GM04504 (cell line): ENCODE measurements at regions not wholly inside any gene's neighbourhood (a gene's known extent, or its start where the extent isn't known, plus 50 kb on each side); places are given as distances from the start of the nearest gene placed in this dataset.
"Not testable (repeated sequence)": the region's sequence is repeated elsewhere in the genome, so short reads cannot be mapped to it uniquely, and the experiment has no call there.

ENCODE experiments used
- DNase-seq: peaks from one replicate; pipeline ENCODE4 v3.0.0-alpha.2; 2012; ENCODE audit warnings: low read depth

DNA sequence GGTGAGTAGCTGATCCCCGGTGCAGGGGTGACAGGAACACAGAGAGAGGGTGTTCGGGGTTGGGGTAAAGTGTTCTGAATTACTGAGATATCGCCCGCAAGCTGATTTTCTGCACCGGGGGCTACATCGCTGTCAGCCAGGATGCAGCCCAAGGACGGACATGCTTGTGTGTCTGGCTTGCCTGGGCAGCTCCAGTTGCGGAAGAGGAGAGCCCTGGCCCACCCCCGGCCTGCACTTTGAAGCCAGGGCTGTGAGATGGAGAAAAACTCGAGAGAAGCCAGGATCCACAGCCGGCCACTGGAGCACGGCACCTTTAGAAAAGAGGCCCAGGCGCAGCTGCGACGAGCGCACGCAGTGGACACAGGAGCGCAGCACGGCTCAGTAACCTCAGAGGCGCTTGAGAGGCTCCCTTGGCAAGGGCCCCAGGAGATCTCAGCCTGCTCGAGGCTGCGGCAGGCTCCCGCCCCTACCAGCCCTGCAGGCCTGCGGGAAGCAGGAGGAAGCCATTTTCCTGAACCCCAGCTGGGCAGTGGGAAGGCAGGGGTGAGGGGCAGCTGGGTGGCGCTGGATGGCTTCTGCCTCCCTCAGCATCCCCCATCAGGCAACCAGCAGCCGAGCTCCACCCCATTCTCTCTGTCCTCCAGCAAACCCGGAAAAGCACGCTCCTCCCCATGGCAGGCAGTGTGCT, 59.2 kb downstream of the C9orf50 start:
- no peak for DNase-seq

DNA sequence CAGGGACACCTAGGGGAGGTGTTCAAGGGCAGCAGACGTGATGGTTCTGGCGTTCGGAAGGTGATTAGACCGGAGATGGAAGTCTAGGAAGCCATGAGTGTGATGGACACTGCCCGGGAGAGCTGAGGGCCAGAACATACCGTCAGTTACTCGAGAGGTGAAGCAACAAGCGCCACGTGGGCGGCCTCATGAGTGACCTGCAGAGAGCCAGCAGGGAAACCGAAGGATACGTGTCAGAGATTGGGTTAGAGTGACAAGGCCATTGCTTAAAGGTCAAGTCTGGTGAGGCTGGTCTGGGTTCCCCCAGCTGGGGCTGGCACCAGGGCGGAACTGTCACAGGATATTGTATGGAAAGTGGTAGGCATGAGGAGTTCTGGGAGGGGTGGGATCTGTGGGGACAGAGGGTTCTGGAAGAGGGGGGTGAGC, 60.0 kb downstream of the C9orf50 start:
- DNase-seq, result no peak

DNA sequence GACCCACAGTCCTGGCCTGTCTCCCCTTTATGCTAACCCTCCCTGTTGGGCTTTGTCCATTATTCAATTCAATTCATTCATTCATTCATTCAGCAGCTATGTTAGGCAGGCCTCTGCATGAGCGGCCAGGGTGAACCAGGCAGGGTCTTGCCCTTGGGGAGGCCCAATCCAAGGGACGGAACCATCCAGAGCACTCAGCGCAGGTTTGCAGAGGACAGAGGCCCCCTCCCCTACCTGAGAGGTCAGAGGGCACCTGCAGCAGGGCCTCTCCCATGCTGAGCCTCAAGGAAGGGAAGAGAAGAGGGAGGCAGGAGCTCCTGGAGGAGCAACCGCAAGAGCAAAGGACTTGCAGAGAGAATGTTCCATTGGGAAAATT, 61.4 kb downstream of the C9orf50 start:
- no peak for DNase-seq

DNA sequence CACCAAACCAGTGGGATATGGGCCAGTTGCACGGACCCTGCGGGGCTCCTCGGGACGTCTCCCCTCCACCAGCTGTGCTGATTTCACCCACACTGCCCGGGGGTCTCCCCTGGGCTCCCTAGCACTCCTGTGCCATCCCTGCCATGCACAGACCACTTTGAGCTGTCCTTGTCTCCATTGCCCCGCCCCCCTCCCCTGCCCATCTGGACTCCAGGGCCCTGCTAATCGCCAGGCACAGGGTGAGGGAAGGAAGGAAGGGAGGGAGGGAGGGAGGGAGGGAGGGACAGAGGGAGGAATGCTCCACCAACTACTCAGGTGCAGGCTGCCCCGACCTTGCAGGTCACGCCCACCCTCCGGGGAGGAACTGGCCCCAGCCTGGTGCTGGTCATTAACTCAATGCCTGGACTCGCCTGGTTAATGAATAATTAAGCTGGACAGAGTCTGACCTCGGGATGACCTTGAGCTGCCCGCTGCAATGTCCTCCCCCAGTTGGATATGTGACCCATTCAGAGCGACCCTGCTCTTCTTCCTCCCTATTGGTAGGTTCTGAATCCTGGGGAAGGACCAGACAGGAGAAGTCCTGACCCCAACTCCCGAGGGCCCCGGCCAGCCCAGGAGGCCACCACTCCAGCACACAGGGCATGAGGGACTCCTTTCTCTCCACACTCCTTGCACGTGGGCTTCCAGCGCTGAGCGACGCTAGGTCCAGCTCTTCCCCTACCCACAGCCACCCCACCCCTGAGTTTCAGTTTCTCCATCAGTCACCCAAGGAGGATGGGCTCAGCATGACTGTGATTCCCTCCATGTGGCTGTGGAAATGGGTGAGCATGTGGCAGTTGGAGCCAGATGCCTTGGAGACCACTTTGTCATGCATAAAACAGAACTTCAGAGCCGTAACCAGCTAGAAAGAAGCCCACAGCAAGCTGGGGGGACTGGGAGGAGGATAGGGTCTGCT, 62.1 kb downstream of the C9orf50 start:
- no peak for DNase-seq

DNA sequence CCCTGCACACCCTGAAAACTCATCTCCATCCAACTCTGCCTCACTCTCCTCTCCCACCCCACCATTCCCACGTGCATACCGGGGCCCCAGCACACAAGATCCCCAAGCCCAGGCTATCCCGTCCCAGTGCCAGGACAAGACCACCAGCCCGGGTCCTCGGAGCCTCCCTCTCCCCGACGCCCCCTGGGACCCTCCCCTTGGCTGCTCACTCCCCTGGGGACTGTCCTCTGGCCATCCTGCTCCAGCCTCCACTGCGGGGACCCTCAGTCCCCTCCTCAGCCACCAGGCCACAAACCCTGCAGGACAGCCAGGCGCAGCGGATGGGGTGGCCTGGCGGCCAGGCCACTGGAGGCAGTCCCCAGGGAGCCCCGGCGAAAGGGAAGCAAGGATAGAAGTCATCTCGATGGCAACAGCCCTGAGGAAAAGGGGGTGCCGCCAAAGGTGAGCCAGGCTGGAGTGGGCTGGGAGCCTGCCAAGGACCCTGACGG, 62.8 kb downstream of the C9orf50 start:
- no peak for DNase-seq

DNA sequence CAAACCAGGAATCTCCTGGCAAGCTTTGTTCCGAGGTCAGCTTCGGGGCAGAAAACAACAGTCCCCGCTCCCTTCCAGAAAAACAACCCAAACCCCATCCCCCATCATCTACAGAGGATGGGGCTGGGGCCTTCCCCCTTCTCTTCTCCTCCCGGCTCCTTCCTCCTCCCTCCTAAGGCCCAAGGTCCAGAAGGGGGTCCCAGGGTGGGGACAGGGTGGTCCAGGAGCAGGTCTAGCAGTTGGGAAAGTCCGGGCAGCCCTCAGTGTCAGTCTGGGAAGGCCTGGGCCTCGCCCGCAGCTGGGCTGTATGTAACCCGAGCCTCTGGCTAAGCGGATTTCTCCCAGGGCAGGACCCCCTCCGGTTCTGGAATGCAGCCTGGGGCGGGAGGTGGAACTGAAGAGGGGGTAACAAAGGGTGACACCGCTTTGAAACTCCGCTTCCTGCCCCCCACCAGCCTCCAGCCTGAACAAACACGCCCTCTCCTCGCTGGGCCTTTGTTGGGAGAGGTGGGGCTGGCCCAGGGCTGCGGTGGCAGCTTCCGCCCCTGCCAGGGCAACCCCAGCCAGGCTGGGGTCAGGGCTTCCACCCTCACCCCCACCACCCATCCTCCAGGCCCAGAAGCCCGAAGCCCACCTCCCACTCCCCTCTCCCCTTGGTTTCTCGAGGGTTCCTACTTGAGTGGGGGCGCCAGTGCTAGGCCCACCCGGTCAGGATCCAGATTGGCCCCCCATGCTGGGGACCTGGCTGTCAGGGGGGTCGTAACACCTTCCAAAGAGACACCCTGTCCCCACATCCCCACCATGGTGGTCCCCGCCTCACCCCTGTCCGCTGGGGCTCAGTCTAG, 63.5 kb downstream of the C9orf50 start:
- DNase-seq, result no peak

DNA sequence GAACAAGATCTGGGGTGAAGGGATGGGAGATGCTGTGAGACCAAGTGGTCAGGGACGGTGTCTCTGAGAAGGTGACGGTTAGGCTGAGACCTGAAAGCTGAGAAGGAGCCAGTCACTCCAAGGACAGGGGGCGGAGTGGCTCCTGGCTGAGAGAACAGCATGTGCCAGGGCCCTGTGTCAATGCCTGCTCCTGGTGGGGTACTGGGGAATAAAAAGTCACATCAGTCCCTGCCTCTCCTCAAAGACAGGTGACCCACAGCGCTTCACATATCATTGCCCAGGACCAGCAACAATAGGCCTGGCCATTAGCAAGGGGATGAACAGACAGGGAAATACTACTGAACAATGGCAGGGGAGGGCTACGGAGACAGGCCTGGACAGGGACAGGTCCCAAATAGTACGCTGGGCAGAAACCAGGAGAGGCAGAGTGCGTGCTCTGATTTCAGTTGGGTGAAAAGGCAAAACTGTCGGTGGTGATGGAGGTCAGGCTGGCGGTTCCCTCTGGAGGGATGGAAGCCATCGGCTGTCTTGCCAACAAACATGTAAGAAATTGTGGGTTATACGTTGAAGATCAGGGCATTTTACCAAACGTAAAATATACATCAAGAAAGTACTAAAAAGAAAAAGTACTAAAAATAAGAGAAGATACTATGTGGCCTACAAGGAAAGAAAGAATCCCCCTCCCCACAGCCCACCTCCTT, 64.3 kb downstream of the C9orf50 start:
- DNase-seq, result no peak

DNA sequence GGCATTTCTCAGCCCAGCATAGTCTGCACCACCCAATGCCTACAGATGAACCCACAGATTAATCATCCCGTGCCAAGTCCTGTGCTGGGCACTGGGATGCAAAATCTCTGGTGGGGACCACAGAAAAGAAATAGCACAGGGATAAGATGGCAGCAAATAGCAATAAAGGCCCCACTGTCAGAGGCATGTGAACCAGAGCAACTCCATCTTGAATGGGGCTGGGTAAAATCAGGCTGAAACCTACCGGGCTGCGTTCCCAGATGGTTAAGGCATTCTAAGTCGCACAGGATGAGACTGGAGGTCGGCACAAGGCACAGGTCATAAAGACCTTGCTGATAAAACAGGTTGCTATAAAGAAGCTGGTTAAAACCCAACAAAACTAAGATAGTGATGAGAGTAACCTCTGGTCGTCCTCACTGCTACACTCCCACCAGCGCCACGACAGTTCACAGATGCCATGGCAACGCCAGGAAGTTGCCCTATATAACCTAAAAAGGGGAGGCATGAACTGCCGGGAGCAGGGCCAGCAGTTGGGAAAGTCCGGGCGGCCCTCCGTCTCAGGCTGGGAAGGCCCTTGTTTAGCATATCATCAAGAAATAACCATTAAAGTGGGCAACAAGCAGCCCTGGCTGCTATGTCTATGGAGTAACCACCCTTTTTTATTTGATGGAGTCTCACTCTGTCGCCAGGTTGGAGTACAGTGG, 65.2 kb downstream of the C9orf50 start:
- DNase-seq, result no peak

DNA sequence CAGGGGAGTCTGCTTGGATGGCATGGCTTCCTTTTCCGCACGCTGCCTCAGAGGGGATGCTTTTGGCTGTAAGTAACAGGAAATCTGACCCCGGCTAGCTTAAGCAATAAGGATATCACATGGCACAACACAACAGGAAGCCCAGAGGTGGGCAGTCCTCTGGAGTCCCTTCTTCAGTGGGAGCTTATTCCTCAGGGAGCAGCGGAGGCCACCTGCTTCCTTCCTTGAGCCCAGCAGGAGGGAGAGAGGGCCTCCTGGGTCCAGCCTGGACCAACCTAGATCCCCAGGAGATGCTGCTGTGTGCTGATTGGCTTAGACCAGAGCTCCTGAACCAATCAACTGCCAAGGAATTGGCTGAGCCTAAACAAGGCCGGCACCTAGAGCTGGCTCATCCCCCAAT, 66.3 kb downstream of the C9orf50 start:
- no peak for DNase-seq

DNA sequence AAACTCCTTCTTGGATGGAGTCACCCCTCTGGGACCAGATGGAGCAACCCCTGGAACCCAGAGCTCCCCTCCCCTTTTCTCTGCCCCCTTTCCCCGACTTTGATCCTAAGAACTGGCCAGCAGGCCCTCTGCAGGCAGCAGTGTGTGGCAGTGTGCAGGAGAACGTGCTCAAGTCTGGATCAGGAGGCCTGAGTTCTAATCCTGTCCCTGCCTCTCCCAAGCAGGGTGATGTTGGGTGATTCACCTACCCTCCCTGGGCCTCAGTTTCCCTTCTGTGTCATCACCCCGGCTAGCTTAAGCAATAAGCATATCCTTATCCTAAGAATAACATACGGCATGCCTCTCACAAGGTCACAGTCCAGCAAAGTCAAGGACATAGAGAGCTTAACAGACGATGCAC, 67.6 kb downstream of the C9orf50 start:
- no peak for DNase-seq

DNA sequence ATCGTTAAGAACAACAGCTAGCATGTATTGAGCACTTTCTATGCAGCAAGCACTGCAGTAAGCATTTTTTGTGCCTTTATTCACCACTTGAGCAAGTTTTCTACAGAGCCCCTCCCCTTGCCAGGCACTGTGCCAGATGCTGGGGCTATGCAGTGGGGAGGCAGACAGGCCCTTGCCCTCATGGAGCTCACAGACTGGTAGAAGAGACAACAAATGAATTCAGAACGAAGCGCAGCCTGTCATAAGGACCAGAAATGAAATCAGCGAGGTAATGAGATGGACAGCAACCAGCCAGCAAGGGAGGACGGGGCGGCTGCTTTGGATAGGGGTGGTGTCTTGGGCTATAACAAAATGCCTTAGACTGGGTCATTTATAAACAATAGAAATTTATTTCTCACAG, 68.8 kb downstream of the C9orf50 start:
- no peak for DNase-seq

DNA sequence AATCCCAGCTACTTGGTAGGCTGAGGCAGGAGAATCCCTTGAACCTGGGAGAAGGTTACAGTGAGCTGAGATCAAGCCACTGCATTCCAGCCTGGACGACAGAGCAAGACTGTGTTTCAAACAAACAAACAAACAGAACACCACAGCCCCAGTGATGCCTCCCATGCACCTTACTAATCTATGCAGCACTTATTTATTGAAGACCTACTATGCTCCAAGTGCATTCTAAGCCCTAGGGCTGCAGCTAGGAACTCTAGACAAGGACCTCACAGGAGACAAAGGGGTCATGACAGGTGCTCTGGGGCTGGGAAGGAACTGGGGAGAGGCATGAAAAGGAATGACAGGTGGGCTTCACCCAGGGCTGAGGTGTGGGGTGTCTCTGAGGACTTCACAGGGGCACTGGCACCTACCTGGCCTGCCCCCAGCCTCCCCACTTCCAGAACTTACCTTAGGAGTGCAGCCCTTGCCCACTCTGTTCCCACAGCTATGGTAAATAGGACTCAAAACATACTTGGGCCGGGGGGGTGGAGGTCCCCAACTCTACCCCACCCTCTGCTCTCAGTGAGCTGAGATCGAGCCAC, 69.4 kb downstream of the C9orf50 start:
- DNase-seq, result no peak

DNA sequence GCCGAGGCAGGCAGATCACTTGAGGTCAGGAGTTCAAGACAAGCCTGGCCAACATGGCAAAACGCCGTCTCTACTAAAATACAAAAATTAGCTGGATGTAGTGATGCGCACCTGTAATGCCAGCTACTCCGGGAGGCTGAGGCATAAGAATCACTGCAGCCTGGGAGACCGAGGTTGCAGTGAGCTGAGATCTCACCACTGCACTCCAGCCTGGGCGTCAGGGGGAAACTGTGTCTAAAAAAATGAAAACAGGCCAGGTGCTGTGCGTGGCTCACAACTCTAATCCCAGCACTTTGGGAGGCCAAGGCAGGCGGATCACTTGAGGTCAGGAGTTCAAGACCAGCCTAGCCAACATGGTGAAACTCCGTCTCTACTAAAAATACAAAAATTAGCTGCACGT, 69.9 kb downstream of the C9orf50 start:
- not testable (repeated sequence) for DNase-seq

DNA sequence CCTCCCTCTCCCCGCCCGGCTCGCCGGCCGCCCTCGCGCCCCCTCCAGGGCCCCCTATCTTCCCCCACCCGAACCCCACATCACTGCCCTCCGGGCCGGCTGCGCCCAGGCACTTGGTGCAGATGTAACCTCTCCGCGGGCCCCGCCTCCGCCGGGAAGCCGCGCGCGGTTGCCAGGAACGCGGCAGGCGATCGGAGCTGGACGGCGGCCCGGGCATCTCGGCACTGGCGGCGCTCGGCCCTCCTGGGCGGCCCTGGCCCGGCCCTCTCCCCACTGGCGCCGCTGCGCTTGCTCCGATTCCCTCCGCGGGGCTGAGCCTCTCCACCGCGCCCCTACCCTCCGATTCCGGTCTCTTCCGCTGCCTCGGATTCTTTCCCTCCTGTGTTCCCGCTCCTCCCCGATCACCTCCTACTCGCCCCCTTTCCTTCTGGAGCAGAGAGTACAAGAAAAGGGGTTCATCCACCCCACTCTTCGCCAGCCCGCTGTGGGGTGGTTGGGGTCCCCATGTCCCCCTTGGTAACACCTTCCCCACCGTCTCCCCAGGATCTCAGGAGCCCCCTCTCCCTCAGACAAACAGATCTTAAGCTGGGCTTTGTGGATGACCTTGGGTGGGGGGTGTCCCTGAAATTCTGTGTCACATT, 70.6 kb downstream of the C9orf50 start:
- DNase-seq, result no peak

DNA sequence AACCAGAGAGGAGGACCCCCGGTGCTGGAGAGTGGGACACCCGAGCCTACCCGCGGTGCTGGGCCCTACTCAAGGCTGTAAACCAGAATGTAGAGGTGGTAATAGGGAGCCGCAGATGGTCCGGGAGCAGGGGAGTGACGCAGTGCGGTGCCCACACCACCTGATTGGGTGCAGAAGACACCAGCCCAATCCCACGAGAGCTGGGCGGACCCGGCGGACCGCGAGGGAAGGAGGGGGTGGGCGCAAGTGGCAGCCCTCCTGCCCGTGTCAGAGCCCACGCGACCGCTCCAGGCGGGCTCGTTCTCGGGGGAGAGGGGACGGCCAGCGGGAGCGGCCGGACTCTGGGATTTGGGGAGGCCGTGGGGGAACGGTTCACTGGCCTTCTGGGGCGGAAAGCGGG, 71.2 kb downstream of the C9orf50 start:
- DNase-seq, result no peak

DNA sequence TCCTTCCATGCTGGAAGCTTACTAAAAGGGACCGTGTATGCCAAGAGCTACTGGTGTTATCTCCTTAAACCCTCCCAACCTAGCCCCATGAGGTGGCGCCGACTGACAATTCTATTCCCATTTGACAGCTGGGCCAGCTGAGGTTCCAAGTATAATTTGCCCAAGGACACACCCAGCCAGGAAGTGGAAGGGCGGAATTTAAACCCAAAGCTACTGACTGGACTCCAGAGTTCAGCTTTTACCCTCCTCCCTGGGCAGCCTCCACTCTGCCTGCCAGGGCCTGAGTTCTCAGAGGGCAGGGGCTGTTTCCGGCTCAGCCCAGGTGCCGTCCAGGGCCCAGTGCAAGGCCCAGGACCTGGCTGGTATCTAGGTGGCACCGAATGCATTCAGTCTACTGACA, 71.8 kb downstream of the C9orf50 start:
- no peak for DNase-seq

DNA sequence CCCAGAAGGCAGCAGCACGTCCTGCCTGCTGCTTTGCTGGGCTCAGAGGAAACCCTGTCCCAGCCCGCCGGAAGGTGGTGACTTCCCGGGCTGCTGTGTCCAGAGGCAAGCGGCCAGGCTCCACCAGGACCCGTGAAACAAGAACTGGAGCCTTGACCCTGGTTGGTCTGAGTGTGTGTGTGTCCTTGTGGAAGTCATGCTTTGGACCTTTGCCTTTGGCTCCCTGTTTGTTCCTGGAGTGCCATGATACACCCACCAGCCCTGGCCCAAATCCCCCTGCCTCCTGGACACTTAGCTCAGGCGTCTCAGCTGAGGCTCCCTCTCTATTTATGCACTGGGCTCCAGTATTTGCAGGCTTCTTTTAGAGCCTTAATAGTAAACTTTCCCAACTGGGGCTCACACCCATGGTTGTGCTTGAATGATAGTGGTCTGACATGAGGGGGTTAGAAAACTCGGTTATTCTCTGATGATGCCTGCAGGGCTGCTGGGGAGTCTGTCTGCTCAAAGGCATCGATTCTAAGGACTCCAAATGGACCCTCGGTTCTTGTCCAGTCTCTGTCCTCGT, 72.2 kb downstream of the C9orf50 start:
- DNase-seq, result no peak

DNA sequence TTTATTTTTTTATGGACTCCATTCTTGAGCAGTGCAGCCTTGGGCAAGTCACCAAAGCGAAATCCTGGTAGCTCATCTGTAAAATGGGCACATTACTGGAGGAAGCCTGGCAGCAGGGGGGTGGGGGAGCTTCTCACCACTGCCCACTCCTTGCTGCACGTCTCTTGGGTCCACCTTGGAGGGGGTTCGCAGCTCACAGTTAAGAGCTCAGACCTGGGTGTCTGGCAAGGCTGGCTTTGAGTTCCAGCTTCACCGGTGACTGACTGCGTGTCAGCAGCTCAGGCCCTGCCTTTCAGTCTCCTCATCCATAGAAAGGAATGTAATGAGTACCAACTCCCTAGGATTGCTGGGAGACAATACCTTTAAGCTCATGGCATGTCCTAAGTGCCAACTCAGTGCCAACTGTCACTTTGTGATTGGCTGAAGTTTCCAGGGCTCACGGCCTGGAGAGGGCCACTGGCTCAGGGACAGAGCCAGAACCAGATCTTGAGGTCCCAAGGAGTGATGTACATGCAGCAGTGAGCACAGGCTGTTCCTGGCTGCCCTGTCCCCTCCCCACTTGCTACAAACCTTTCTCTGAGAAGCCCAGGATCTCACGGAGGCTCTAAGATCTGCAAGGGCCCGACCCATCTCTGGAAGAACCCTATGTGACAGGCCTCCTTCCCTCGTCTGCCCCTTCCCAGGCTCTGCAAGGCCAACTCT, 72.9 kb downstream of the C9orf50 start:
- DNase-seq, result no peak

DNA sequence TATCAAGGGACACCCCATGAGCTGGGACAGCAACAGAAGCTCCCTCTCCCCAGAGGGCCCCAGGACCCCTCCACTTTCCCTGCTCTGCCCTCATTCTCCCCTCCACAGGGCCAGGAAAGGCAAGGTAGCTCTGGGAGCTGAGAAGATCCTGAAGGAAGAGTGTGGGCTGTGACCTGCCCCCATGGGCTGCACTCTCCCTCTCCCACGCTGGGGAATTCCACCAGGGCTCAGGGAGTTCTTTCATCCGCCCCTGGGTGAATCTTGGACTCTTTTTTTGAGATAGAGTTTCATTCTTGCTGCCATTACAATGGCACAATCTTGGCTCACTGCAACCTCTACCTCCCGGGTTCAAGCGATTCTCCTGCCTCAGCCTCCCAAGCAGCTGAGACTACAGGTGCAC, 73.8 kb downstream of the C9orf50 start:
- no peak for DNase-seq
